Fibroblast of lung (primary cell): ENCODE measurements at regions not wholly inside any gene's neighbourhood (a gene's known extent, or its start where the extent isn't known, plus 50 kb on each side); places are given as distances from the start of the nearest gene placed in this dataset.

Experiments used
- CTCF ChIP-seq, 2 donors: IDR thresholded peaks in 1 of 2; conservative IDR thresholded peaks in 1 of 2; 1 replicate in 1 of 2; 2 replicates in 1 of 2; pipeline ENCODE4 v1.5.1; 2011 to 2012; ENCODE audit warnings: low read length in 2 of 2, control low read depth in 1 of 2, inconsistent platforms in 1 of 2, low read depth in 1 of 2, mild to moderate bottlenecking in 1 of 2
- EZH2 ChIP-seq: IDR thresholded peaks from 2 replicates; pipeline ENCODE4 v1.5.1; 2012; ENCODE audit warnings: low read length, control low read depth, mild to moderate bottlenecking; ENCODE audit errors: missing control alignments

- no peak for TF ChIP-seq CTCF (conservative IDR thresholded peaks at IDR 0.05 in 1 of 2, IDR thresholded peaks at IDR 0.05 in 1 of 2; ENCODE audit: low read depth in 1 of 2, low read length in 2 of 2)
- TF ChIP-seq EZH2, result no peak
Measured at GRCh38 chr4:149901128-149901527, 85.5 kb upstream of the IQCM start.
